Inflammatory macrophage treated with lipopolysaccharide for 4 hours (primary cell): ENCODE measurements at regions not wholly inside any gene's neighbourhood (a gene's known extent, or its start where the extent isn't known, plus 50 kb on each side); places are given as distances from the start of the nearest gene placed in this dataset.
"Not testable (repeated sequence)": the region's sequence is repeated elsewhere in the genome, so short reads cannot be mapped to it uniquely, and the experiment has no call there.

Experiments used
- DNase-seq: peaks from one replicate; pipeline ENCODE4 v3.0.0-alpha.2; 2020

DNA sequence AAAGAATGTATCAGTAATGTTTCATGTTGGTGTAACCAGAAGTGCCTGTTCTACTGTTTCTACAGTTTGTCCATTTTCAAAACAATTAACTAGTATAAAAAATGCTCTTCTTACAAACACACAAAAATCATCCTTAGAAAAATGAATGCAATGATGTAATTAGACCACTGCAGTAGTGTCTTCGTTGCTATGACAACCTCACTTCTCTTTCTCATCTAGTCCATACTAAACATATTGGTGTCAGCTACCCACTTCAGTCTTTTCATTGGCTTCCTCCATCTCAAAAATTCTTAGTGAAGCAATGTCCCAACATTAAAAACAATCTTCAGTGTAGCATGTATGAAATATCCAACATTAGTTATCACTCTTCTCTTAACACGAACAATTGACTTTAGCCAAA, 1265.8 kb downstream of the REEP3 start:
- DNase-seq: no peak

GRCh38 chr10:64795847-64796246, 1274.6 kb downstream of the REEP3 start:
- DNase-seq: no peak

DNA sequence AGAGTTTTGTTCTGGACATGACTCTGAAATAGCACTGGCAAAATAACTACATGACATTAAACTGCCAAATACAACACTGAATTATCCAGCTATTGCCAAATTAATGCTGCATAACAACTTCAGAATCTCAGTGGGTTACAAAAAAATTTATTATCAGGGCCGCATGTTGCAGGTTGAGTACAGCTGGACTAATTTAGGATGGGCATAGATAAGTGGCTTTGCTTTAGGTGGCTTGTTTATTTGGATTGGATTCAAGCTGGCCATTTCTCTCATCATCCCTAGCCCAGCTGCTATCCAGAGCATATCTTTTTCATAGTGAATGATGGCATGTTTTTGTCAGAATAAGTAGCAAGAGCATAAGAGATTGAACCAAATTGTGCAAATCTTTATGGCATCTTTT, 1277.1 kb downstream of the REEP3 start:
- DNase-seq: no peak

DNA sequence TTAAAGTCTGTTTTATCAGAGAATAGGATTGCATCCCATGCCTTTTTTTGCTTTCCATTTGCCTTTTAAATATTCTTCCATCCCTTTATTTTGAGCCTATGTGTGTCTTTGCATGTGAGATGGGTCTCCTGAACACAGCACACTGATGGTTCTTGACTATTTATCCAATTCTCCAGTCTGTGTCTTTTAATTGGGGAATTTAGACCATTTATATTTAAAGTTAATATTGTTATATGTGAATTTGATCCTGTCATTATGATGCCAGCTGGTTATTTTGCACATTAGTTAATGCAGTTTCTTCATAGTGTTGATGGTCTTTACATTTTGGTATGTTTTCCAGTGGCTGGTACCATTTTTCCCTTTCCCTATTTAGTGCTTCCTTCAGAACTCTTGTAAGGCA, 1287.0 kb downstream of the REEP3 start:
- DNase-seq: not testable (repeated sequence)

DNA sequence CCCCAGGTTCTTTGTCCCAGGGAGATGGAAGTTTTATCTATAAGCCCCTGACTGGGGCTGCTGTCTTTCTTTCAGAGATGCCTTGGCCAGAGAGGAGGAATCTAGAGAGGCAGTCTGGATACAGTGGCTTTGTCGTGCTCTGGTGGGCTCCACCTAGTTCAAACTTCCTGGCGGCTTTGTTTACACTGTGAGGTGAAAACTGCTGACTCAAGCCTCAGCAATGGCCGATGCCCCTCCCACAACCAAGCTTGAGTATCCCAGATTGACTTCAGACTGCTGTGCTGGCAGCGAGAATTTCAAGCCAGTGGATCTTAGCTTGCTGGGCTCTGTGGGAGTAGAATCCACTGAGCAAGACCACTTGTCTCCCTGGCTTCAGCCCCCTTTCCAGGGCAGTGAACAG, 1288.8 kb downstream of the REEP3 start:
- not testable (repeated sequence) for DNase-seq

DNA sequence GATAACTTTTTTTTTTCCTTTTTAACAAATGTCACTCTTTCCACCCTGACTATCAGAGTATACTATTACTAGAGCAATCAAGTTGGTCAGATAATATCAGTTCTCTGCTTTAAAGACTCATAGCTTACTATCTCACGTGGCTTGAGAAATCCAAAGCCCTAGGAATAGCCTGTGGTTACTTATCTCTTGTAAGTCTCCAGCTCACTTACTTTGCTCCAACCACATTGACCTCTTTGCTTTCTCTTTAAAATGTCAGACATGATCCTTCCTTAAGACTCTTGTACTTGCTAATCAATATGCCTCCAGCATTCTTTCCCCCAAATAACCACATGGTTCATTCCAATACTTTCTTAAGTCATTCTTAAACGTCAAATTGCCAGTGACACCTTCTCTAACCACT, 1292.2 kb downstream of the REEP3 start:
- DNase-seq: no peak

GRCh38 chr10:64814201-64814600, 1293.0 kb downstream of the REEP3 start:
- DNase-seq: no peak

- DNase-seq: no peak
Measured at GRCh38 chr10:64829888-64830412, 1308.7 kb downstream of the REEP3 start.

DNA sequence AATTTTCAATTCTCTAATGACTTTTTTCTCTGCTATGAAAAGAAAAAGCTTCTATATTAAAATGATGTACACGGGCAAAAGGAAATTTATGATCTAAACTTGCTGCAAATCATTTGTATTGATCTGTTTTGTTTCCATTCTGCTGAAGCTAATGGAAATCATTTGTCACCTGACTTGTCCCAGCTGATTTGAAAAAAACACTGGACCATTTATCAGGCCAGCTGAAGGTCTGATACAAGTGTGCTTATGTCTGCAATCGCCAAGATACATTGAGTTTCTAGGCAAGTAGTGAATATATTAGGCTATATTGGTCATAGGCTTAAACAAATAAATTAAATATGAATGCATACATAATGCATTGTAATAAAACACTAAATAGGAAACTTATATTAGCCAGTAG, 1309.7 kb downstream of the REEP3 start:
- DNase-seq: no peak

GRCh38 chr10:64840341-64840740, 1319.1 kb downstream of the REEP3 start:
- no peak for DNase-seq

DNA sequence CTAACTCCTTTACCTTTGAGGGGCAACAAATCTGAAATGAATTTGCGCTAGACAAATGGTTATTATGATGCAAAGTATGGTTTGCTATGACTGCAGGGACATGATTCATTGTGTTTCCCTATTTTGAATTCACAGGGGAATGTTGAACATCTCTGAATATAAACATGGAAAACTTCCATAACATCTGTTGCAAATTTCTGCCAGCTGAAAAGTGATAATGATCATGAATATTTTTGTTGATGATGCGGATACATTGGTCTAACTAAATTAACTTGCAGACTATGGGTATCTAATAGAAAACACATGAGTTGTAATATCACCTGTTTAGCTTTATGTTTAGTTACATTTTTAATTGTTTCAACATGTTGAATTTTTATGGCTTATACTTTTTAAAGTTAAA, 1325.5 kb downstream of the REEP3 start:
- DNase-seq: no peak

DNA sequence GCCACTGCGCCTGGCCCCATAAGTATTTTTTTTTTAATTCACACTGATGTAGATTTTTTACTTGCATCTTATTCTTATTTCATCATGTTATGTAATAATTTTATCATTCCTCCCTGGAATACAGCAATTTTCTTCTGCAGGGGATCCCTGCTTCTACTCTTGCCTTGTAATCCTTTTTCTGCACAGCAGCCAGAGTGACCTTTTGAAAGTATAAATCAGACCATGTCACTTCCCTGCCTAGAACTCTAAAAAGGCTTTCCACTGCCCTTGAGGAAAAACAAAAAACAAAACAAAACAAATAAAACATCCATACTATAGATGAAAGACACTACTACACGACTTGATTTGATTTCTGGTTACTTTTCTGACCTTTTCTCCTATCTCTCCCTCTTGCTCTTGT, 1334.7 kb downstream of the REEP3 start:
- no peak for DNase-seq

- DNase-seq: no peak
Measured at GRCh38 chr10:64859911-64860310, 1338.7 kb downstream of the REEP3 start.

DNA sequence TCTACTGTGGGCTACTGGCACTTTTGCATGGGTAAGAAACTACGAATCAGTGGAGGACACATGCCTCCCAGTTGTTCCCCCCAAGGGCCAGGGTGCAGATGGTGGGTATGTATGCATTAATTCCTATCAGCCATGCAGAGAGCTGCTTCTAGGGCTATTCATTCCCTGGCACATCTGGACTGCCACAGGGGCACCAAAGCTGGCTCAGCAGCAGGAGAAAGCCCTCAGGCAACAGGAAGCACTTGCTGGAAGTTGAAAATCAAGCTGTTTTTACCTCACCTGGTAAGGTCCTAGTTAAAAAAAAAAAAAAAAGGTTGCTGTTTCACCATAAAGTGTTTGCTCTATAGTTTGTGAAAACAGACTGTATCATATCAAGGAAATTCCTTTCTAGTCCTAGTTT, 1342.6 kb downstream of the REEP3 start:
- DNase-seq: no peak

DNA sequence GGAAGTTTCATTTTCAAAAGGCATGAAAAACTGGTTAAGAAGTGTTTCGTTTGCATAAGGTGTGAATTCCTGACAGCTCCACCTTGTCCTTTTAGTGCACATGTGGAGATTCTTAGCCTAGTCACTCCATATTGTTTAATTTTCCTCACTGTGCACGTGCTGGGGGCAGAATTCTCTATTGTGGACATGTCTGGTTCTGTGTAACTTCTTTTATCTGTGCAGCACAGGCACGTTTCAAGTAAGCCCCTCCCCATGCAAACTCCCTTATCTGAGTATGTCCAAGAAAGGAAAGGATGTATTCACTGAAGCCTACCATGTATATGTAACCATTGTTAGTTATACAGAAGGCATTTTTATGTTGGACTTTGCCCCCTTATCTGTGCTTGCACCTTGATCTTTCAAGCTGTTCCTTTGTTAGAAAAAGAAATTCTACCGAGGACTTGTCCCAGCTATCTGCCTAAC, 1346.3 kb downstream of the REEP3 start:
- DNase-seq: no peak

DNA sequence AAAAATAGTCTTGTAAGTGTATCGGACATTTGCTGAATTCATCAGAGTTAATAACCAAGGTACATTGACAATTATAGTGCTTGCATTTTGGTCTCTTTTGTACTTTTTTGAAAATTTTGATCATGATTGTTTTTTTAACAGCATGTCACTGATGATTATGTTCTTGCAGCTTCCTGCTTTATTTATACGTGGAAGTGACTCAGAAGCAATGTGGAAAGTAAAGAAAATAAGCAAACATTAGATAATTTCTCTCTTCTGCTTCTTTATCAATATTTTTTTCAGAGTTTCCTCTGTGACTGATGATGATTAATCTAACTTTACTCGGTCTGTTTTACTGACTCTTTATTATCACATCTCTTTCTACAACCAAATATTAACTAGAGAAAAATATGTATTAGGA, 1351.9 kb downstream of the REEP3 start:
- no peak for DNase-seq

- no peak for DNase-seq
Measured at GRCh38 chr10:64873959-64874358, 1352.8 kb downstream of the REEP3 start.

DNA sequence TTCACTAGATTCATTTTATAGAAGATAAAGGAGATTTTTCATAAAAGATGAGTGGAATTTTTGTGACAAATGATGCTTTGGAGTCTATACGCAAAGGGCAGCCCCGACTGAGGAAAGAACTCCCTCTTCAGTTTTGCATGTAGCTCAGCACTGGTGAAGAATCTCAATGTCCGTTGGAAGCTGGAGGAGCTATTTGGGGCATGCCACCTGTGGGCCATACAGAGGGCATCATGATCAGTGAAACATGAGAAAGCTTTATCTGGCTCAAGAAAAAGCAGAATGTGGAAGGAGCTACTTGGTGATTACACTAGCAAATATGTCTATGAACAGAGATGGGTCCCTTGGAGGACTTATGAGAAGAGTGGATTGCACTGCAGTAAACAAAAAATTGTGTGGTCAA, 1359.3 kb downstream of the REEP3 start:
- no peak for DNase-seq

GRCh38 chr10:64881257-64881656, 1360.1 kb downstream of the REEP3 start:
- no peak for DNase-seq

- DNase-seq: no peak
Measured at GRCh38 chr10:64896582-64896981, 1375.4 kb downstream of the REEP3 start.

GRCh38 chr10:64906311-64906710, 1385.1 kb downstream of the REEP3 start:
- DNase-seq: not testable (repeated sequence)

DNA sequence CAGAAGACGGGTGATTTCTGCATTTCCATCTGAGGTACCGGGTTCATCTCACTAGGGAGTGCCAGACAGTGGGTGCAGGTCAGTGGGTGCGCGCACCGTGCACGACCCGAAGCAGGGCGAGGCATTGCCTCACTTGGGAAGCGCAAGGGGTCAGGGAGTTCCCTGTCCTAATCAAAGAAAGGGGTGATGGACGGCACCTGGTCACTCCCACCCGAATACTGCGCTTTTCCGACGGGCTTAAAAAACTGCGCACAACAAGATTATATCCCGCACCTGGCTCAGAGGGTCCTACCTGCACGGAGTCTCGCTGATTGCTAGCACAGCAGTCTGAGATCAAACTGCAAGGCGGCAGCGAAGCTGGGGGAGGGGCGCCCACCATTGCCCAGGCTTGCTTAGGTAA, 1403.1 kb downstream of the REEP3 start:
- DNase-seq: not testable (repeated sequence)

- no peak for DNase-seq
Measured at GRCh38 chr10:64952042-64952441, 1430.8 kb downstream of the REEP3 start.

DNA sequence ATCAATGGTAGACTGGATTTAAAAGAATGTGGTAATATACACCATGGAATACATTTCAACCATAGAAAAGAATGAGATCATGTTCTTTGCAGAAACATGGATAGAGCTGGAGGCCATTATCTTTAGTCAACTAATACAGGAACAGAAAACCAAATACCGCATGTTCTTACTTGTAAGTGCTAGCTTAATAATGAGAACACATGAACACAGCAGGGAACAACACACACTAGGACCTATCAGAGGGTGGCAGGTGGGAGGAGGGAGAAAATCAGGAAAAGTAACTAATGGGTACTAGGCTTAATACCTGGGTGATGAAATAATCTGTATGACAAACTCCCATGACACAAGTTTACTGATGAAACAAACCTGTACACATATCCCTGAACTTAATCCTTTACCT, 1435.2 kb downstream of the REEP3 start:
- DNase-seq: no peak

GRCh38 chr10:64959116-64959515, 1437.9 kb downstream of the REEP3 start:
- no peak for DNase-seq

DNA sequence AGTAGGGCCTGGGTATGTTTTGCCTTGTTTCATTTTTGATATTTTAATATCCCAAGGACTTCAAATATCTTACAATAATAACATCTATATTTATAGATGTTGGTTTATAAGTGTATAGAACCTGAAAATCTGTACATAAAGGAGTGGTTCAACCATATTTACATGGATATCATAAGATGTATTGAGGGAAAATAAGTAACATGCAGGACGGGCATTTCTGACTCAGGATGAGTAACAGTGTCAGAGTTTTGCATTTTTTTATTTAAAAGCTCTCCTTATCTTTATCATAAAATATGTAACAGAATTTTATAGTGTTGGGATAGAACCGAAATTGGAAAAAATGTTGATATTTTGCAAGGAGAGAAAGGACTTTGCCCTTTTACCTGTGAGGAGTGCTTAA, 1438.7 kb downstream of the REEP3 start:
- DNase-seq: no peak
